CD4-positive, alpha-beta T cell treated with Interleukin-21 for 1 hour (primary cell): ENCODE measurements at regions not wholly inside any gene's neighbourhood (a gene's known extent, or its start where the extent isn't known, plus 50 kb on each side); places are given as distances from the start of the nearest gene placed in this dataset.
A peak's percentile ranks its signal among the peaks of the same experiment; 100 is the strongest.

ENCODE experiments used
- DNase-seq: peaks from one replicate; pipeline ENCODE4 v3.0.0-alpha.2; 2020

GRCh38 chr13:99911965-99912566, 59.5 kb downstream of the ZIC5 start:
- peak; percentile 13 for DNase-seq

DNA sequence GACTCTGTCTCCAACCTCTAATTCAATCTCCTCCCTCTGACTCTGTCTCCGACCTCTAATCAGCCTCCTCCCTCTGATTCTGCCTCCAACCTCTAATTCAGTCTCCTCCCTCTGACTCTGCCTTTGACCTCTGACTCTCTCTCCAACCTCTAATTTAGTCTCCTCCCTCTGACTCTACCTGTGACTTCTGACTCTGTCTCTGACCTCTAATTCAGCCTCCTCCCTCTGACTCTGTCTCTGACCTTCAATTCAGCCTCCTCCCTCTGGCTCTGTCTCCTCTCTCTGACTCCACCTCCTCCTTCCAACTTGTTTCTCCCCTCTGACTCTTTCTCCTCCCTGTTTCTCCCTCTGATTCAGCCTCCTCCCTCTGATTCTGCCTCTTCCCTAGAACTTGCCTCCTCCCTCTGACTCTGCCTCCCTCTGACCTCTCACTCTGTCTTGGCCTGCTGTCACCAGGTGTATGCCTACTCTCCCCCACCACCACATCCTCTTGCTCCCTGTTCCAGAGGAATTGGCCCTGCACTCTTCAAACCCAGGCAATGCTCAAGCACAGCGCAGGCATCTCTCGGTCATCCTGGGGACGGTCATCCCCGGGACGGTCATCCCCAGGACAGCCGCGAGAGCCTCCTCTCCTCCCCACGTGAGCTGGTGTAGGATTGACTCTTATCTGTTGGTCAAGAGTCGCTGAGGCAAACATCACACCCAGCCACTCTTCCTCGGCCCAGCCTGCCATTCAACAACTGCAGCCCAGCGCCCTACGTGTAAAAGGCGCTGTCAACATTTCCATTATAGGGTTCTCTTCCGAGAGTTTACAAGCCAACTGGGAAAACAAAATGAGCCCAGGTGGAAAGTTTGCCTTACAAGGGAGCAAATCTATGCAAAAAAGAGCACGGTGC, 60.2 kb downstream of the ZIC5 start:
- DNase-seq: no peak

DNA sequence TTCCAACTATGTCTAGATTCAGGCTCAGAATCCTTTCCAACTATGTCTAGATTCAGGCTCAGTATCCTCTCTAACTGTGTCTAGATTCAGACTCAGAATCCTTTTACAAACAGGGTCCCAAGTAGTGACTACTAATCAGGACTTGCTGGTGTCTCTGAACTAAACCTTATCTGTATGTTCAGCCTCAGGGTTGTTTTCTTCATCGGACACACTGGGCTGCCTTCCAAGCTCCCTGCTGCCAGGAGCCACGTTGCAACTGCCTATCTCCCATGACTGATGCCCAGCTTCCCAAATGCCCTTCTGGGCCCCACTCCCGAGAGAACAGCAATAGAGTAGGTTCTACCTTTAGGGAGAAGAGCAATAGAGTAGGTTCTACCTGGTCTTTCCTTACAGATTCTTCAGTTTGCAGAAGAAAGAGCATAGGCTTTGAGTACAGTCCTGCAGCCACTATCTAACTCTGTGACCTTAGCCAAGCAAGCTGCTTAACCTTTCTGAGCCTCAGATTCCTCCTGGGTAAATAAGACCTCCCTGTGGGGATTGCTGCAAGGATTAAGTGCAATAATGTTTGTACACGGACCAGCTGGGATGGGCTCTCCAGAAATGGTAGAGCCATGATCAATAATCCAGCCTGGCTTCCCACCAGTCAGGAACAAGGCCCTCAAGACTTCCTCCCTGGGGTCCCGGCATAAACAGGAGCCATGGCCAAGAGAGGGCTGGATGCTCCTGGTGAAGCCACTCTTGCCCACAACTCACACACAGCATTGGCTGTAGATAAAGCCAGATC, 61.5 kb downstream of the ZIC5 start:
- DNase-seq: no peak

GRCh38 chr13:99909097-99909835, 62.3 kb downstream of the ZIC5 start:
- DNase-seq: no peak

DNA sequence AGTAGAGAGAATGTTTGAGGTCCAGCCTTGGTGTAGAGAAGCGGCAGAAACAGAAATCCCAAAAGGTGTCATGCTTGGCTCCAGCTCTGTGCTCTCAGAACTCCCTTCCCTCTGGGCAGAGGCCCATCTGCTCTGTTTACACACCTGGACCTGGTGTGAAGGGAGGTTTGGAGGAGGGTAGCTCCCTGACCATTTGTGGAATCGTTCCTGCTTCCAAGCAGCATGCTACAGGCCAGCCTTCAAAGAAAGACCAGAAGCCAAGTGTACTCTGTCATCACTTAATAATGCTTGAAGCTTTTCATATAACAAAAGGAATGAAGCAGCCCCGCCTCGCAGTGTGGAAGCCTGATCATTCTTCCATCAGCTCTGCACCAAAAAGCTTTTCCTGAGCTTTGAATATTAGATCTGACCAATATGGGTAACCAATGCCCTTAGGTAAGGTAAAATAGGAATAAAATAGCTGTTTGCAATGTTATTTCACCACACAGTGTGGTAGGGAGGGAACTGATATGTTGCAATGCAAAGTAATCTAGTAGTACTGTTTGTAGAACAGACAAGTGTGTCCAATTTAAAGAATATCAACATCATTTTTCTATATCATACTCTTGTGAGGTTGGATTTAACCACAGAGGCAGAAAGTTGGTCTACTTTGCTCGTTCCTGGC, 63.3 kb downstream of the ZIC5 start:
- no peak for DNase-seq

DNA sequence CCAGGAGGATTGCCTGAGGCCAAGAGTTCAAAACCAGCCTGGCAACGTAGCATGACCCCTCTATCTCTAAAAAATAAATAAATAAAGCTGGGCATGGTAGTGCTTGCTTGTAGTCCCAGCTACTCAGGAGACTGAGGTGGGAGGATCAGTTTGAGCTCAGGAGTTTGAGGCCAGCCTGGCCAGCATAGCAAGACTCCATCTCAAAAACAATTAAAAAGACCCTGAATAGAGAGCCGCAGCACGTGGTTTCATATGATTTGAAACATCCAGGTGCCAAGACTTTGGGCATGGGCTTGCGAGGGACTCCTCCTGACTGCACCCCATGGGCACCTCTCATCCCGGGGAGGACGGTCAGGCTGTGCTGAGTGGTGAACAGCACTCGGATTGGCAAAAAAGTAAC, 63.9 kb downstream of the ZIC5 start:
- no peak for DNase-seq

DNA sequence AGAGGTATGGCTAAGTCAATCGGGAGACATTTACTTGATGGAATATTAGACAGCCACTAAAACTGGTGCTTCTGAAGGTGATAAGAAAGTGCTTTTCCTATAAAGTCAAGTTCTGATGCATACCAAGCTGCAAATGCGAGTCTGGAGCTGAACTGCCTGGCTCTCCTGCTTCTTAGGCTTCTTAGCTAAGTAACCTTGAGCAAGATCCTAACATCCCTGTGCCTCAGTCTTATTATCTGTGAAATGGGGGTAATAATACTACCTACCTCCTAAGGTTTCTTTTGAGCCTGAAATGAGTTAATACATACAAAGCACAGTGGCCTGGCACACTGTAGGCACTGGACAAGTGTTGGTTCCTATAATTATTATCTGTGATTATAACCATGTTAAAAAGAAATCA, 64.5 kb downstream of the ZIC5 start:
- DNase-seq: no peak

DNA sequence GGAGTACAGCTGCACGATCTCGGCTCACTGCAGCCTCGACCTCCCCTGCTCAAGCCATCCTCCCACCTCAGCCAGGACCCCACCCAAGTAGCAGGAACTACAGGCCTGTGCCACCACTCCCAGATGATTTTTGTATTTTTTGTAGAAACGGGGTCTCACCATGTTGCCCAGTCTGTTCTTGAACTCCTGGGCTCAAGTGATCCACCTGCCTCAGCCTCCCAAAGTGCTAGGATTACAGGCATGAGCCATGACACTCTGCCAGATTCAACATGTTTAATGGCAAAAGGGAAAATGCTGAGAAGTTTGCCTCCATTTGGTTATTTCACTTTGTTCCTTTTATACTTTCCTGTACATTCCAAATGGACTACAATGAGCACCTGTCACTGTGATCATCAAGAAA, 65.8 kb downstream of the ZIC5 start:
- no peak for DNase-seq

- no peak for DNase-seq
Measured at GRCh38 chr13:99905224-99905623, 66.3 kb downstream of the ZIC5 start.

DNA sequence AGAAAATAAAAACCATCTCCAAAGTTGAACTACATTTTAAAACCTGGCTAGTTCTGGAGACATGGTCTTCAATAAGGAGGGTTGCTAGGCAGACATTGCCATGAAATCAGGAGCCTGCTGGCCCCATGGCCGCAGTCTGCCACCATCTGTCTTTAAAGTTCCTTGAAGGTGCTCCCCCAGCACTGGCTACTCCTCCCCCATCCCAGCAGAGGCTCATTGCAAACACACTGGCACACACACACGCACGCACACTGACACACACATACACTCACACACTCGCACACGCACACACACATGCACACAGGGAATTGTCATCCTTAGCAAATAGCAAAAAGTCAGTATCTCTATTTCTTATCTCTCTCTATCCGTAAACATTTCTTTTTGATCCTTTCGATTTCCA, 68.4 kb downstream of the ZIC5 start:
- DNase-seq: no peak

- no peak for DNase-seq
Measured at GRCh38 chr13:99902657-99903056, 68.9 kb downstream of the ZIC5 start.

DNA sequence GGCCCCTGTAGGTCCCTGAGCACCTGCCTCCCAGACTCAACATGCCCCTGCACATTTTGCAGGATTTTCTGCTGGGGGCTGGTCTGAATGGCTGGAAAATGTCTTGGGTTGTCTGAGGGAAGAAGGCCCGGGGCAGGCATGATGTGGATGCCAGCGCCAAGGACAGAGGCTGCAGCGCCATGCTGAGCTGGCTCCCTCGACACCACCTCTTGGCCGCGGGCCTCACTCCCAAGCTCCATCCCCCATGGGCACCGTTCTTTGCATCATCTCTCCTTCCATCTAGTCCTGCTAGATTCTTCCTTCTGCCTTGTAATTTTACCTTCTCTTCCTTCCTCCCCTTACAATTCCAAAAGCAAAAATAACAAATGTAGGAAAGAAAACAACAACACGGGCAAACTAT, 70.6 kb downstream of the ZIC5 start:
- DNase-seq: no peak

GRCh38 chr13:99898421-99898820, 73.1 kb downstream of the ZIC5 start:
- DNase-seq: no peak

DNA sequence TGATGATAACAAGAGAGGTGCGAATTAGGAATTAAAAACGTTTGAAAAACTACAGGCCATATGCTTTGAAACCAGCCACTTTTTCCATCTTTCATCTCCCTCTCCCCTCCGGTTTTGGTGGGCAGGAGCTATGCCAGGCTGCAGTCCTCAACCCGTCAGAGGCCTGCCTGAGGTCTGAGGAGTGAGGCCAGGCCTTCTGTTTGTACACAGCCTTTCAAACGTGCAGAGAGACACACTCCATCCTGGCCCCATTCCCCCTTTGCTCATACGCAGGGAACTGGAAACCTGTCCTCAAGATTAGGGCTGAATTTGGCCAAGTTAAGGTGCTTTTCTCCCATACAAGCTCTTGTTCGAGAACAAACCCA, 74.5 kb downstream of the ZIC5 start:
- no peak for DNase-seq

- no peak for DNase-seq
Measured at GRCh38 chr13:99896369-99897075, 75.0 kb downstream of the ZIC5 start.

- no peak for DNase-seq
Measured at GRCh38 chr13:99895444-99896368, 75.9 kb downstream of the ZIC5 start.

DNA sequence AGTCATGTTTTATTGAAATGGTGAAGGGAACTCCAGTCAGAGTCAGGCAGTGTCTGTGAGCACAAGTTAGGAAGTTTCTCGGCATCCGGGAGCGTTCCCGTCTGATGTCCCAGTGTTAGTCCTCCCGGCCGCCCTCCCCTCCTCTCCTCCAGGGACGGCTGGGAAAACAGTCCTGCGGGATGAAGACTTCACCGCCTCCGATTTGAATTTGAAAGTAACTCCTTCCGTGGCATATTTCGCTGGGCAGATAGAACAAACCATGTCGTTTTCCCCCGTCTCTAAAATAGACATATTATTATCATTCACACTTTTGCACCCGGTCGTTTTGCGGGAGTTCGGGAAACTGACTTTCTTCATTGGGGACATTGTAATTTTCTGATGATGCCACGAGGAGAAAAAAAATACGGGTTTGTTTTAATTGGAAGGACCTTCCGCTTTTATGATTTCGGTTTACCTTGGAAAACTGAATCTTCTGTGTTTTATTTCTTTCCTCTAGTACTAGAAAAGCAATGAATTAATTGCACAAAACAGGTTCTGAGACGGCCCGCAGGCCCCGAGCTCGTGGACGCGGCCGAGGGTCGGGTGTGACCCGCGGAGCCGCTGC, 76.6 kb downstream of the ZIC5 start:
- DNase-seq: no peak

DNA sequence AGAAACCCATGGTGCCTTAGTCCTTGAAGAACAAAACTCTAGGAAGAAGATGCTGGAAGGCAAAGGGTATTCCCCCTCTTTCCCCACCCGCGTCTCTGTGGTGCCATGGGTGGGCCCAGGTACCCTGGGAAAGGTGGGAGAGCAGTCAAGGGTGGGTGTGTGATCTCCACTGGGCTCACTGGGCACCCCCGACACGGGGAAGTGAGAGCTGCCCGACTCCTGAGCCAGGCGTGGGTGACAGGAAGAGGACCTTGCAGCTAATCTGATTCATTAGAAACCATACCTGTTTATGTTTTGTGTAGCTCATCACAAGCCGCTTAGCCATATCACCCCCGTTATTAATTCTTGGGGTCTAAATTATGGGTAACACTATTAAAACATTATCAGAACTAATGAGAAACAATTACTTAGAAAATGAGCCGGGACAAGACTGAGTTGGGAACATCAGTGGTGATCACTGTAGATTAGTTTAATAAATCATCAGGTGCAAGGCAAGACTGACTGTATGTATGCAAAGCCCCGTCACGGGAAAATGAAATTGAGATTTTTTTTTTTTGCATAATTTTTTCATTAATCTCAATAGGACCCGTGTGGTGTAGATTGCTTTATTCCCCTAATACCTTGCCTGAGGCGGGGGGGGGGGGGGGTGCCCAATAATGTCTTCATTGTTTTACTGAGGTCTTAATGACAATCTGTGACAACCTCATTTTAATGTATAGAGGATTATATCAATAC, 77.3 kb downstream of the ZIC5 start:
- DNase-seq: no peak

- DNase-seq: no peak
Measured at GRCh38 chr13:99893567-99893966, 78.0 kb downstream of the ZIC5 start.
